ENCODE measurements at regions not wholly inside any gene's neighbourhood (a gene's known extent, or its start where the extent isn't known, plus 50 kb on each side); places are given as distances from the start of the nearest gene placed in this dataset.

- DNase-seq (ENCODE audit: low read depth in 2 of 2) = peak; percentile 14 to 27
Observed at GRCh38 chr15:70447928-70448698, 315.2 kb downstream of the UACA start.

- no peak for DNase-seq (ENCODE audit: low read depth in 2 of 2)
Observed at GRCh38 chr15:70447521-70447920, 315.8 kb downstream of the UACA start.

GRCh38 chr15:70447081-70447480 lies 316.3 kb downstream of the UACA start:
- no peak for DNase-seq (ENCODE audit: low read depth in 2 of 2)

GRCh38 chr15:70443486-70444273 lies 319.7 kb downstream of the UACA start:
- no peak for DNase-seq (ENCODE audit: low read depth in 2 of 2)

GRCh38 chr15:70442616-70443321 lies 320.6 kb downstream of the UACA start:
- no peak for DNase-seq (ENCODE audit: low read depth in 2 of 2)

- no peak for DNase-seq (ENCODE audit: low read depth in 2 of 2)
Observed at GRCh38 chr15:70442211-70442610, 321.1 kb downstream of the UACA start.

GRCh38 chr15:70440416-70441138 lies 322.8 kb downstream of the UACA start:
- no peak for DNase-seq (ENCODE audit: low read depth in 2 of 2)

- no peak for DNase-seq (ENCODE audit: low read depth in 2 of 2)
Observed at GRCh38 chr15:70439880-70440279, 323.5 kb downstream of the UACA start.

GRCh38 chr15:70439304-70439877 lies 324.0 kb downstream of the UACA start:
- no peak for DNase-seq (ENCODE audit: low read depth in 2 of 2)

GRCh38 chr15:70438776-70439175 lies 324.6 kb downstream of the UACA start:
- DNase-seq (ENCODE audit: low read depth in 2 of 2) = no peak

GRCh38 chr15:70437882-70438451 lies 325.4 kb downstream of the UACA start:
- no peak for DNase-seq (ENCODE audit: low read depth in 2 of 2)

- no peak for DNase-seq (ENCODE audit: low read depth in 2 of 2)
Observed at GRCh38 chr15:70437089-70437488, 326.3 kb downstream of the UACA start.

GRCh38 chr15:70436428-70436827 lies 326.9 kb downstream of the UACA start:
- DNase-seq (ENCODE audit: low read depth in 2 of 2) = no peak

- DNase-seq (ENCODE audit: low read depth in 2 of 2) = no peak
Observed at GRCh38 chr15:70435872-70436271, 327.5 kb downstream of the UACA start.

- DNase-seq (ENCODE audit: low read depth in 2 of 2) = no peak
Observed at GRCh38 chr15:70435369-70435768, 328.0 kb downstream of the UACA start.

- DNase-seq (ENCODE audit: low read depth in 2 of 2) = no peak
Observed at GRCh38 chr15:70433586-70434324, 329.6 kb downstream of the UACA start.

GRCh38 chr15:70432924-70433495 lies 330.3 kb downstream of the UACA start:
- DNase-seq (ENCODE audit: low read depth in 2 of 2) = no peak

GRCh38 chr15:70431854-70432253 lies 331.5 kb downstream of the UACA start:
- no peak for DNase-seq (ENCODE audit: low read depth in 2 of 2)

GRCh38 chr15:70430069-70430468 lies 332.4 kb upstream of the TLE3 start:
- DNase-seq (ENCODE audit: low read depth in 2 of 2) = no peak
